ENCODE measurements at regions not wholly inside any gene's neighbourhood (a gene's known extent, or its start where the extent isn't known, plus 50 kb on each side); places are given as distances from the start of the nearest gene placed in this dataset.

DNA sequence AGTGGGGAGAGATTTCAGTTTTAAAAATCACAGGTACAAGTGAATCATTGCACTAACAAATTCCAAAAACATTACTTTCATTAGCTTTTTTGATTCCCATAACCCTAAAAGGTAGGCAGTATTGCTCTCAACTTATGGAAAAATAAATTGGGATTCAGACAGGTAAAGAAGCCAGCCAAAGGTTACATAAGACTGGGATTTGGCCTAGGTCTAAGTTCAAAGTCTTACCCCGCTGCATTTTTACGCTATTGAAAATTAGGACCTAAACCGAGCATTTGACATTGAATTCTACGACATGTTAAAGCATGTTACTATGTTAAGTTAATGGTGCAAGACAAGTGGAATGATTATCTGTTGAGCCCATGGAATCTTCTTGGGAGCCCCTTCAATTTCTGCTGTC is 89.6 kb downstream of the ENC1 start (continued):
- TF ChIP-seq ATF2 (IDR thresholded peaks at IDR 0.05; ENCODE audit: low read length) (no peak), SMARCA5 (IDR thresholded peaks at IDR 0.05) (no peak), SIN3A (IDR thresholded peaks at IDR 0.05; ENCODE audit: low read depth, low read length) (no peak), ASH2L (IDR thresholded peaks at IDR 0.05; ENCODE audit: borderline replicate concordance, low read depth) (no peak), PKNOX1 (IDR thresholded peaks at IDR 0.05) (no peak), CHD4 (IDR thresholded peaks at IDR 0.05) (no peak), SREBF2 (IDR thresholded peaks at IDR 0.05; ENCODE audit: low read length) (no peak)

DNA sequence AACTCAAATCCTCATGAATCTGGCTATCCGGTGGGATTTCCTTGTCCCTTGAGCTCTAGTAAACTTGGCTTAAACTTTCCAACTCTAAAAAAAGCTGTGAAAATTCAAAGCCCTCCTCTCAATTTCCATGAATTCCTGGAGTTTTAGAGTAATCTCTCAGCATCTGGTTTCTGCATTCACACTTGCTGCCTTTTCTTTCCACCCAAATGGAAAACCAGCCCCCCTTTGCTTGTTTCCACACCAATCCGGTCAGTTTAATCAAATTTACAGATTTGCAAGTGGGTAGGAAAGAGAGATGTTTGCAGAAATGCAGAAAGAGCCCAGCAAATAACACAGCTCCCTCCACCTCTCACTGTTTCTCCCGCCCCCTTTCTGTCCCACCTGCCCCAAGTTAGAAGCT is 91.1 kb downstream of the ENC1 start:
- no peak overlapping the region for H2AFZ ChIP-seq (ENCODE audit: control insufficient read depth, low read depth, low read length)
- no peak for TF ChIP-seq STAT3 (IDR thresholded peaks at IDR 0.05; ENCODE audit: low read depth, low read length)
- no peak for TF ChIP-seq SMAD5 (IDR thresholded peaks at IDR 0.05; ENCODE audit: low read depth)
- TF ChIP-seq NBN (IDR thresholded peaks at IDR 0.05) = no peak
- no peak for TF ChIP-seq WRNIP1 (IDR thresholded peaks at IDR 0.05; ENCODE audit: borderline replicate concordance, low read depth, low read length)
- no peak for TF ChIP-seq NR2C1 (IDR thresholded peaks at IDR 0.05)
- TF ChIP-seq CREB1 (IDR thresholded peaks at IDR 0.05; ENCODE audit: low read depth) = no peak
- in situ Hi-C loops (cut with MboI) = no loop called here
- POLR2A ChIA-PET = no interaction called here
- no peaks in the 10 kb centered on the region for H3K27me3 ChIP-seq (replicated peaks in 1 of 2; ENCODE audit: control insufficient read depth in 2 of 2, insufficient read depth in 2 of 2, low read length in 1 of 2)
- DNase-seq (ENCODE audit: low read depth, low spot score) (no peak), ATAC-seq (no peak), FAIRE-seq (no peak)
- no peak overlapping the region for H3K4me2 ChIP-seq (ENCODE audit: control insufficient read depth, insufficient read depth)
- no peaks in the 10 kb centered on the region for H4K20me1 ChIP-seq (ENCODE audit: control insufficient read depth, insufficient read depth)
- no peaks in the 10 kb centered on the region for H3K36me3 ChIP-seq (ENCODE audit: control insufficient read depth in 2 of 2, insufficient read depth in 2 of 2, low read length in 1 of 2)
- BruUV-seq (replicated peaks) = no TSS peak
- no peak overlapping the region for H3K9ac ChIP-seq (ENCODE audit: control insufficient read depth, insufficient read depth, low read length)
- RAD21 ChIA-PET (ENCODE audit: unreplicated experiment) = no interaction called here
- no peaks in the 10 kb centered on the region; the same call in 2 of the 3 replicates for H3K9me3 ChIP-seq (replicated peaks; ENCODE audit: control insufficient read depth, insufficient read depth, low read length)
- no peak overlapping the region for H3K27ac ChIP-seq (ENCODE audit: control insufficient read depth, insufficient read depth)
- H3K4me3 ChIP-seq = no peak overlapping the region
- SMC1A ChIA-PET (ENCODE audit: uncharacterized antibody, unreplicated experiment) = no interaction called here
- CTCF ChIA-PET = no interaction called here
- no peaks in the 10 kb centered on the region for H3K79me2 ChIP-seq (ENCODE audit: control insufficient read depth, insufficient read depth, low read length)
- no peaks in the 10 kb centered on the region for H3K4me1 ChIP-seq (ENCODE audit: control insufficient read depth, insufficient read depth, low read length)
- intact Hi-C loops (cut with micrococcal nuclease; ENCODE audit: unreplicated experiment) = no loop called here
- 31% methylated on average over 3 of the region's 3 CpGs for WGBS (ENCODE audit: insufficient coverage, insufficient replicate concordance, low lambda C conversion rate, missing lambda C conversion rate)
